Endodermal cell (in vitro differentiated cells): ENCODE measurements at regions not wholly inside any gene's neighbourhood (a gene's known extent, or its start where the extent isn't known, plus 50 kb on each side); places are given as distances from the start of the nearest gene placed in this dataset.

Source experiments
- DNase-seq: peaks from one replicate; pipeline ENCODE4 v3.0.0-alpha.2; 2017
- H3K27ac ChIP-seq: 2 replicates; pipeline ENCODE4 v1.5.1; 2013; ENCODE audit warnings: mild to moderate bottlenecking, low read depth, low read length, moderate library complexity
- H3K27me3 ChIP-seq: 2 replicates; pipeline ENCODE4 v1.6.1; 2013; ENCODE audit warnings: mild to moderate bottlenecking, low read length, moderate library complexity; ENCODE audit not compliant: insufficient read depth, control insufficient read depth, poor library complexity, severe bottlenecking
- H3K36me3 ChIP-seq: 2 replicates; pipeline ENCODE4 v1.7.0; 2013; ENCODE audit warnings: mild to moderate bottlenecking, low read length, moderate library complexity; ENCODE audit not compliant: control insufficient read depth, insufficient read depth
- H3K4me1 ChIP-seq: one replicate; pipeline ENCODE4 v1.7.0; 2013; ENCODE audit warnings: low read length; ENCODE audit not compliant: control insufficient read depth, insufficient read depth
- H3K4me3 ChIP-seq: 2 replicates; pipeline ENCODE4 v1.5.1; 2013; ENCODE audit warnings: mild to moderate bottlenecking, low read length, moderate library complexity
- H3K9ac ChIP-seq: 2 replicates; pipeline ENCODE4 v1.6.1; 2013; ENCODE audit warnings: mild to moderate bottlenecking, low read length, moderate library complexity; ENCODE audit not compliant: poor library complexity, severe bottlenecking; ENCODE audit errors: extremely low read depth
- H3K9me3 ChIP-seq: 2 replicates; pipeline ENCODE4 v1.6.1; 2013; ENCODE audit warnings: mild to moderate bottlenecking, low read length, moderate library complexity; ENCODE audit not compliant: control insufficient read depth
- H3K27ac Mint-ChIP-seq: 2 replicates; pipeline ENCODE4 v1.8.0; 2020; ENCODE audit warnings: mixed read lengths
- H3K27me3 Mint-ChIP-seq: 2 replicates; pipeline ENCODE4 v1.8.0; 2021; ENCODE audit warnings: mild to moderate bottlenecking, mixed read lengths; ENCODE audit not compliant: insufficient read depth
- H3K36me3 Mint-ChIP-seq: 2 replicates; pipeline ENCODE4 v1.8.0; 2020; ENCODE audit warnings: low read depth, mixed read lengths
- H3K4me1 Mint-ChIP-seq: 2 replicates; pipeline ENCODE4 v1.8.0; 2020; ENCODE audit warnings: mixed read lengths
- H3K4me3 Mint-ChIP-seq: 2 replicates; pipeline ENCODE4 v1.8.0; 2020; ENCODE audit warnings: mild to moderate bottlenecking, moderate library complexity, mixed read lengths
- H3K9me3 Mint-ChIP-seq: 2 replicates; pipeline ENCODE4 v1.8.0; 2020; ENCODE audit warnings: mild to moderate bottlenecking, mixed read lengths
- WGBS, 2 experiments: methylation state at CpG; one replicate each; pipeline versions ENCODE4 v1.1.5 to v1.1.7; 2013; ENCODE audit warnings: missing lambda C conversion rate in 2 of 2, mixed read lengths in 1 of 2; ENCODE audit not compliant: insufficient coverage in 1 of 2, insufficient read length in 1 of 2; 5-methylcytosine and 5-hydroxymethylcytosine counted together
- TF ChIP-seq, protein P1 (sequence below): fragments of 200-600 bp; sonication (generic); conservative IDR thresholded peaks from 2 replicates; pipeline ENCODE4 v1.5.0; 2021; ENCODE audit warnings: antibody characterized with exemption, mild to moderate bottlenecking

DNA sequence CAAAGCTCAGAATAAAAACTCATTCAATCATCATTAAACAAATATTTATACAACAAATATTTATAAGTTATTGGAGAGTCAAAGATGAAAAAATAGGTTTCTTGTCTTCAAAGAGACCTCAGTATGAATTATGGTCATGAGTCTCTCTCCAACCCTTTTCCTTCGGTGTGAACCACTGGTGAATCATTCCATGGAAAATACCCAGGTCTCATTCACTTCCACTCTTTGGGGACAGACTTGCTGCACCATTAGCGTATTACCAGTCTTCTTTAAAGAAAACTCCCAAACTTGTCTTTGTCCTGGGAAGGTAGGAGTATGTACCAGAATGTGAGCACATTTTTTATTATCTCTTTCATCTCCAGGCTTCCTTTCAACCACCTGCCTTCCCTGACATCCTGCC lies 257.4 kb upstream of the RBMS1 start:
- Histone ChIP-seq H3K27me3 (no peaks in the 10 kb centered on the region), H3K9me3 (peaks cover 18% of the 10 kb centered on the region), H3K4me1 (no peaks in the 10 kb centered on the region), H3K4me3 (no peak overlapping the region), H3K27ac (no peak overlapping the region), H3K9ac (no peak overlapping the region), H3K36me3 (no peaks in the 10 kb centered on the region)
- DNase-seq = no peak
- peaks cover 6% of the 10 kb centered on the region for H3K4me1 Mint-ChIP-seq
- H3K27ac Mint-ChIP-seq = no peak overlapping the region
- no peak overlapping the region for H3K4me3 Mint-ChIP-seq
- no peaks in the 10 kb centered on the region for H3K36me3 Mint-ChIP-seq
- H3K9me3 Mint-ChIP-seq = peaks cover 12% of the 10 kb centered on the region
- WGBS, 2 experiments = 89 to 100% methylated on average over 1 to 2 of the region's 2 CpGs
- H3K27me3 Mint-ChIP-seq = no peaks in the 10 kb centered on the region
- TF ChIP-seq, protein P1, sequence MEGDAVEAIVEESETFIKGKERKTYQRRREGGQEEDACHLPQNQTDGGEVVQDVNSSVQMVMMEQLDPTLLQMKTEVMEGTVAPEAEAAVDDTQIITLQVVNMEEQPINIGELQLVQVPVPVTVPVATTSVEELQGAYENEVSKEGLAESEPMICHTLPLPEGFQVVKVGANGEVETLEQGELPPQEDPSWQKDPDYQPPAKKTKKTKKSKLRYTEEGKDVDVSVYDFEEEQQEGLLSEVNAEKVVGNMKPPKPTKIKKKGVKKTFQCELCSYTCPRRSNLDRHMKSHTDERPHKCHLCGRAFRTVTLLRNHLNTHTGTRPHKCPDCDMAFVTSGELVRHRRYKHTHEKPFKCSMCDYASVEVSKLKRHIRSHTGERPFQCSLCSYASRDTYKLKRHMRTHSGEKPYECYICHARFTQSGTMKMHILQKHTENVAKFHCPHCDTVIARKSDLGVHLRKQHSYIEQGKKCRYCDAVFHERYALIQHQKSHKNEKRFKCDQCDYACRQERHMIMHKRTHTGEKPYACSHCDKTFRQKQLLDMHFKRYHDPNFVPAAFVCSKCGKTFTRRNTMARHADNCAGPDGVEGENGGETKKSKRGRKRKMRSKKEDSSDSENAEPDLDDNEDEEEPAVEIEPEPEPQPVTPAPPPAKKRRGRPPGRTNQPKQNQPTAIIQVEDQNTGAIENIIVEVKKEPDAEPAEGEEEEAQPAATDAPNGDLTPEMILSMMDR = no peak

DNA sequence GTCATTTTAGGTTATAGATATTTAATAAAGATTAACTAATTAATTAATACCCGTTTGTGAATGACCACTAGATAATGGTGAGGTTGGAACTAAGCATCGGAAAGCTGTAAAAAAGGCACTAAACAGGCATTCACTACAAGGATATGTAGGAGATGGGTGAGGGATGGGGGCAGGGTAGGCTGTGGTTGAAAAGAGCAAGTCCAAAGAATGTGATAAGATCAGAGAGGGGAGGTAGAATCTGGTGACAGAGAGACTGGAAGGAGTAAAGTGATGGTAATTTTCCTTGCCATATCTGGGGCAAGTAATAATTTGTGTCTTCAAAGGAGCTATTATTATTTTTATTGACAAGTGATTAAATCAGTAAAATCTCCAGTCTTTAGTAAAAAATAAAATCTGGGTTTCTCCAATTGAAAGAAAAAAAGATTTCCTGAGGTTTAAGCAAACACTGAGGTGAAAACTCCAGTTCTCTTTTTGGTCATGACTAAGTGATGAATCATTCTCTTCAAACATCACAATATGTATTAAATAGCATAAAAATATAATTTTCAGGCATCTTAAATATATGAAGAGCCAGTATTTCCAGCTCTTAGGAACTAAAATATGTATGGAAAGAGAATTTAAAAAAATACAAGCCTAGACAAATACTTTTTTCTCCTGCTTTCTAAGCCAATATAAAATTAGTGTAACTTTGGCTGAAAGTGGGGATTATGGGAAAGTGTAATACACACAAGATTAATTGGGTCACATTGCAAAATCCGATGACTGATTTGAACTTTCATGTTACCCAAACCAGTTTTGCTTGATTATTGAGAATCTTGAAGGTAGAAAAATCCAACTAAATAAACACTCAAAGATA lies 259.1 kb upstream of the RBMS1 start:
- DNase-seq = peak; percentile 49
- H3K27ac Mint-ChIP-seq = no peak overlapping the region

DNA sequence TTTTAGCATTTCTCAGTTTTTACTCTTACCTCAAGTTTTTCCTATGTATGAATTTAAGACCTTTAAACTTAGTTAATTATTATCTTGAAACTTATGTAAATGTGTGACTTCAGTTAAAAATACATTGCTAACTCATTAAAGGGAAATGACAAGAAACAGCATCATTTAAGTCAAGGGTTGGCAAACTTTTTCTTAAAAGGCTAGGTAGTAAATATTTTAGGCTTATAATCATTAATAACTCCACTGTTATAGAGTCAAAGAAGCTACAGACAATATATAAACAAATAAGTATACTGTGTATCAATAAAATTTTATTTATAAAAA lies 259.7 kb upstream of the RBMS1 start:
- Mint-ChIP-seq H3K9me3 (peaks cover 13% of the 10 kb centered on the region), H3K27ac (no peak overlapping the region), H3K4me3 (no peak overlapping the region), H3K27me3 (no peaks in the 10 kb centered on the region), H3K4me1 (peaks cover 6% of the 10 kb centered on the region), H3K36me3 (no peaks in the 10 kb centered on the region)
- Histone ChIP-seq H3K9me3 (peaks cover 18% of the 10 kb centered on the region), H3K27me3 (no peaks in the 10 kb centered on the region), H3K36me3 (no peaks in the 10 kb centered on the region), H3K4me1 (no peaks in the 10 kb centered on the region), H3K9ac (no peak overlapping the region), H3K4me3 (no peak overlapping the region), H3K27ac (no peak overlapping the region)
- no peak for DNase-seq
- TF ChIP-seq, protein P1 = no peak

More for the DNA sequence above, 259.1 kb upstream of the RBMS1 start:
- Mint-ChIP-seq H3K36me3 (no peaks in the 10 kb centered on the region), H3K4me1 (peaks cover 6% of the 10 kb centered on the region), H3K9me3 (peaks cover 13% of the 10 kb centered on the region), H3K4me3 (no peak overlapping the region), H3K27me3 (no peaks in the 10 kb centered on the region)
- Histone ChIP-seq H3K9me3 (peaks cover 18% of the 10 kb centered on the region), H3K9ac (no peak overlapping the region), H3K4me3 (no peak overlapping the region), H3K4me1 (no peaks in the 10 kb centered on the region), H3K36me3 (no peaks in the 10 kb centered on the region), H3K27me3 (no peaks in the 10 kb centered on the region), H3K27ac (no peak overlapping the region)
- TF ChIP-seq, protein P1 = no peak
- WGBS, 2 experiments = 72 to 88% methylated on average over 1 to 3 of the region's 3 CpGs
